HEK293 (cell line): ENCODE measurements at regions not wholly inside any gene's neighbourhood (a gene's known extent, or its start where the extent isn't known, plus 50 kb on each side); places are given as distances from the start of the nearest gene placed in this dataset.

Source experiments
- BCL11A ChIP-seq: fragments of 450-650 bp; formaldehyde crosslinking; IDR thresholded peaks from 2 replicates; pipeline ENCODE4 v1.5.1; 2016; ENCODE audit warnings: low read depth, missing biosample characterization, missing genetic modification characterization
- SALL2 ChIP-seq: fragments of 450-650 bp; formaldehyde crosslinking; IDR thresholded peaks from 2 replicates; pipeline ENCODE4 v1.5.0; 2017; ENCODE audit warnings: missing biosample characterization, mild to moderate bottlenecking, missing genetic modification characterization, borderline replicate concordance
- ZNF239 ChIP-seq: fragments of 450-650 bp; formaldehyde crosslinking; IDR thresholded peaks from 2 replicates; pipeline ENCODE4 v1.5.1; 2016; ENCODE audit warnings: missing biosample characterization, missing genetic modification characterization
- ZNF292 ChIP-seq: fragments of 450-650 bp; formaldehyde crosslinking; IDR thresholded peaks from 2 replicates; pipeline ENCODE4 v1.5.1; 2016; ENCODE audit warnings: low read depth, missing biosample characterization, missing genetic modification characterization, borderline replicate concordance

DNA sequence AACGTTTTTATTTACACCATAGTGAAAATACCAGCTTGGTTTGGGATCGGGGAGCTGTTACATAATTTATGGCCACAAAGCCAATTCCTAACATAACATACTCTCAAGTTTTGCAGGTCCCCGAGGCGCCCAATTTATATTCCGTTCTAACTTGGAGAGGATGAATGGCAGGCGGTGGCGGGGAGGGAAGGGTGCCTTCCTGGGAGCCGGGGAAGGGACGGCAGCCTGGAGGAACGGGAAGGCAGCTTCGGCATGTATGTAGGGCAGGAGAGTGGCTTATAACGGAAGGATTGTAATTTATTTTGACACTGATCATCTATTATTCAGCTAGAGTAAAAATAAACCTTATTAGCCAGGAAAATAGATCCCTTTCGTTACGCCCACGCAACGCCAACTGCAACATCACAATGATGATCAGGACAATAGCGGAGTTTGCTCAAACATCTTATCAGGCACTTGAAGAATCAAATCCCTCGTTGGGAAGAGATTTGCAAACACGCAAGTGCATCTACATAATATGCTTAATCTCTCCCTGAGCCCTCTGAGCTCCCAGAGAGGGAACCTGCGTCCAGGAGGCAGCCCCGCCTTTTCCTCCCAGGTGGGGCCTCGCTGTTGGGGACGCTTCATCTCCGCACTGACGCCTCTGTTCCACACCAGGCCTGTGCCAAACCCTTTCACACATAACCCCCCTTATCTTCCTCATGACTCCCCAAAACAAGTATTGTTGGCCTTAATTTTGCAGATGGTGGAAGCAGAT is 93.7 kb upstream of the C1orf174 start:
- TF ChIP-seq BCL11A (tag by site-specific recombination) (no peak), ZNF292 (no peak), ZNF239 (tag by site-specific recombination) (no peak), SALL2 (tag by site-specific recombination) (no peak)
